NCI-H1417 treated with DMSO at 0.1 percent for 48 hours (cell line): ENCODE measurements at regions not wholly inside any gene's neighbourhood (a gene's known extent, or its start where the extent isn't known, plus 50 kb on each side); places are given as distances from the start of the nearest gene placed in this dataset.
"Not testable (repeated sequence)": the region's sequence is repeated elsewhere in the genome, so short reads cannot be mapped to it uniquely, and the experiment has no call there.

Experiments used
- DNase-seq: peaks from one replicate; lab custom pipeline; 2025; lab: John Stamatoyannopoulos, UW

DNA sequence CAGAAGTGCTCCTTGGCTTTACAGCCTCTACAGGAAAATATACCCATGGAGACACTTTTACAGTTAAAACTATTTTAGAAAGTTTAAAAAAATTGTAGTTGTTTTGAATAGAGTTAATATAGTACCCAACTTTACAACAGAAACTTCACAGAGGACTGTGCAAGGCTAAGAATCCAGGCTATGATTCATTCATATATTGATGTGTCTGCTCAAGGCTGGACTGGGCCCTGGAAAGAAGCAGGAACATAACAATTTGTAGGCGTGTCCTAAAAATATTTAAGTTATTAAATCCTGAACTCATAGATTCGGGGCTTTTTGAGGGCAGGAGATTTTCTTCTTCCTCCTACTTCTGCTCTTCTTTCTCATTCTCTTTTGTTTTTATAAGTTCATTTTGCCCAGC lies 291.5 kb upstream of the CCDC179 start:
- DNase-seq = no peak

DNA sequence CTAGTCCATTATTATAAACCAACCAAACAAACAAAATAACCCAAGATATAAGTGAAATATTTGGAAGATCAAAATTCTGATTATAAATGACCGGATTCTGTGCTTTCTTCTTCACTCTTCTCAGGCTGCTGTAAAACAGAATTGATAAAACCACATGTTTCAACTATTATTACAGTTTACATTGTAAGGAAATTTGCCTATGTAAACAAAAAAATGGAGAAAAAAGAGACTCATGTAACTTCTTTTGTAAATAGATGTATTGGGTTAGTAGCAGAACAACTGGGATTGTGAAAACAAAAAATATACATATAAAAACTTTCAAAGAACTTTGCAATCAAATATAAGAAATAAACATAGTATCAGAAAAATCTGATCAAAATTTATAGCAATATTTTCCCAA lies 295.2 kb upstream of the CCDC179 start:
- no peak for DNase-seq

GRCh38 chr11:23164022-23164421 lies 303.7 kb upstream of the CCDC179 start:
- no peak for DNase-seq

DNA sequence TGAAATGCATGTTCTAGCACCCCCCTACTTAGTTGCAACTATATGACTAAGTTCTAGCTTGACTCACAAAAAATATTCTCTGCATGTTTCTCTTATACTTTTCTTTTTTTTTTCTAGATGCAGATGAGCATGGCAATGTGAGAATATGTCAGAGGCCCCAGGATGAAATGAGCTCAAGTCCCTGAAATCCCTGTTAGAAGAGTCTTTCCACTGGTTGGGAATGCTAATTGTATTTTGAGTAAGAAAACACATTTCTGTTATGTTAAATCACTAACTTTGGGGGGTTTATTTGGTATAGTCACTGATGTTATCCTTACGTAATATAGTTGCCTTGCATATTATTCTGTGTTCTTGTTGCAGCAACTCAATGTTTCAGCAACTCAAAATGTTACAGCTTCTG lies 306.1 kb upstream of the CCDC179 start:
- no peak for DNase-seq

DNA sequence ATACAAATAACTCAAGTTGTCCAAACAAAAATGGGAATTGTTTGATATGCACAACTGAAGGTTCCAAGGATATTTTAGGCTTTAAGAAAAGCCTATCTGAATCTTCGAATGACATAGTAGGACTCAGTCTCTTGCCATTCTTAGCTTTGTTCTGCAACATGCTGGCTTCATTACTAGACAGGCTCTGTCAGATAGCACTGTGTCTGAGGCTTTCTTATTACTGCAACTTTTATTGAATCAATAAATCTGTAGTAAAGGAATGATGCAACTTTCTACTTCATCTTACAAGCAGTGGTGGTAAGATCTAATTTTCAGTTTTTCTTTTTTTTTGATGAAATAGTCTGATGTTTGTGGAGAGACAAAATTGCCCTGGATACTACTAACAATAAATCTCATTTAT lies 319.3 kb upstream of the CCDC179 start:
- DNase-seq = no peak

- DNase-seq = no peak
Observed at GRCh38 chr11:23181022-23181807, 320.9 kb upstream of the CCDC179 start.

DNA sequence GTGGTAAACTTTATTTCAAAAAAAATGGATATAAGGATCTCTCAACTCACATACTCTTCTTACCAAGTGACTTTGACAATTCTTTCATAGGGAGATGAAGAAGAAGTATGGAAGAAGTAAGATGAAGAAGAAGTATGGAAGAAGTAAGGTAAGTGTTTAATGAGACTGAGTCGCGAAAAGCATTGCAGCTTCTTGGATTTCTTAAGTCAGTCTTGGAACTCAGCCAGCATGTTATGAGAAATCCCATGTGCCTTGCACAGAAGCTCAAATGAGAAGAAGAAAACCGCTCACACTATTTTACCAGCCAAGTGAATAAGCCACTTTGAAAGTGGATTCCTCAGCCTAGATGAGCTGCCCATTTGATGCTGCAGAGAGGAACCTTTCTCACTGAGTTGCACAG lies 332.0 kb upstream of the CCDC179 start:
- no peak for DNase-seq

- DNase-seq = no peak
Observed at GRCh38 chr11:23201936-23202522, 341.8 kb upstream of the CCDC179 start.

DNA sequence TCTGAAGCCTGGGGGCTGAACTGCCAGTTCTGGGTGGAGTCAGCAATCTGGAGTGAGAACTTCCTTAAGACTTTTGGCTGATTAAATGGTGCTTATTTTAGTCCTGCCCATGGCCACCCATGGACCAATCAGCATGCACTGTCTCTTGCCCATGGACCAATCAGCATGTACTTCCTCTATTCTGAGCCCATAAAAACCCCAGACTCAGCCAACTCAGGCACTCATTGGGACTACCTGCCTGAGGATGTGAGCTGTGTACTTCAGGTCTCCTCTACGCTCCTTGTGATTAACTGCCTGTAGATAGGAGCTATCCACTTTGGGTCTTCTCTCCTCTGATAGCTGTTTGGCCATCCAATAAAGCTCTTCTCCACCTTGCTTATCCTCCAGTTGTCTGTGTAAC lies 342.3 kb upstream of the CCDC179 start:
- no peak for DNase-seq

DNA sequence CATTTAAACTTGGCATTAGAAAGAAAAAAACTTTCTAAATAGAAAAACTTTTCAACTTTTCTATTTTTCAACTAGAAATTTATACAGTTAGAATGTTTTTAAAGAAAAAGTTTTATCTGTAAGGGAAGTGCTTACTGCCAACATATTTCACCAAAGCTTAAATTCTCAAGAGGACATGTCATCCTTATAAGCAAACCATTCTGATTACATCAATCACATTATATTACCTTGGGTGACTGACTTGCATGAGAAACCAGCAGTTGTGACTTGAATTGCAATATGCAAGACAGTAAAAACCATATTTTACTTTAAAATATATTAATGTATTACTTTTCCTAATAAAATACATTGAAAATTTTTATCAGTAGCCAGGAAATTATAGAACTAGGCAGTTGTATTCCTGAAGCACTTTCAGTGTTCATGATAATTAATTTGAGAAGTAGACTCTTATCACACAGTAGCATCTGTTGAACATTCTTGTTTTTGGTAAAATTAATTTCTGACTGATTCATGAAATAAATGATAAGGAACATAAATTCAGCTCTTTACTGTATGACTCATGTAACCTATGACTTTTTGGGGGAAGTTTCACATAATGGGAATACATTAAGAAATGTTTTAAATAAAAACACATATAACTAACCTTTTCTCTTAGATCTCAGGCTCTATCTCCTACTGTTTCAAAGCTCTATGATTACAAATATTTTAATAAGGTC lies 345.0 kb upstream of the CCDC179 start:
- DNase-seq = no peak

DNA sequence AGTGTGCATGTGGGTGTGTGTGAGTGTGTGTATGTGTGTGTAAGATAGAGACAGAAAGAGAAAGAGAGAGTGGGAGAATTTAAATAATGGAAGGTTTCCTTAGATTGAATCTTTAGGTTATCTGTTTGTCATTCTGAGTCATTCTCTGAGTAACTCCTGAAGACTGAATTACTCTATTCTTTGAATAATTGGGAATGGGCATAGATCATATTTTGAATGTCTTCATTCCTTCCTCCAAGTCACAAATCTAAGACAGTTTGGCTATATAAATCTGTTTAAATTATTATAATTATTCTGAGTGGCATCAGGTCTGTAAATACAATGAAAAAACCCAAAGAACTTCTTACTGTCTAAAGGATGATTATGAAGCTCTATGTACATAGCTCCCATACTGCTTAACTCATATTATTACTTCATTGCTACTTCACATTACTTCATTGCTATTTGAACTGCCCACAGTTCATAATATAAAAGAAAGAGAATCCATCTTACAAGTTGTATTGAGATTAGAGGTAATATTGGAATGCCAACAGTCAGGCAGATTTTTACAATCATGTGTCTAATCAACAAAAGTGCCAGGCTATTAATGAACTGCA lies 346.6 kb upstream of the CCDC179 start:
- DNase-seq = no peak

DNA sequence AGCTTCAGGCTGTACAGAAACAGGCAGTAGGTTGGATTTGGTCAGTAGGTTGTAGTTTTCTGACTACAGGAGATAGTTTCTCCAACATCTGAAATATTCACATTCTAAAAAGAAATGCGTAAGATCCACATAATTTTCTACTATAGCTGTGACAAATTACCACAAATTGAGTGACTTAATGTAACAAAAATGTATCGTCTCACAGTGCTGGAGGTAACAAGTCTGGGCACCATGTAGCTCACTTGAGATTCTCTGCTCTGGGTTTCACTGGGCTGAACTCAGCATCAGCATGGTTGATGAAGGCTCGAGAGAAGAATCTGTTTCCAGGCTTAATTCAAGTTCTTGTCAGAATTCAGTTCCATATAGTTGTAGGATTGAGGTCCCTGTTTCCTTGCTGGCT lies 350.9 kb upstream of the CCDC179 start:
- no peak for DNase-seq

DNA sequence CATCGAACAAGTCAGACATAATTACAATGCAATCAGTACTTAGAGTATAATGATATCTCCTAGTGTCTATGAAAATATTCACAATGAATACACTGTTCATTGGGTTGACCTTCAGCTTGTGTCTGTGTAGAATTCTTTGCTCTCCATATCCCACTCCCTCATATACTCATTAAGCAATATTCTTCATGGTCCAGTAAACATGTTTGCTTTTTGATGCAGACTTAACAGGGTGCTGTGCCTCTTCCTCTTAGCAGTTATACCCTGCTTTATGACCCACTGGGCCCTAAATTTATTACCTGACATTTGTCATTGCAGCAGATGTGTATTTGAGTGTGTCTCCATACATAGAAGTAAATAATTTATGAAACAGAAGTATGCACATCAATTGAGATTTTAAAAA lies 352.5 kb upstream of the CCDC179 start:
- peak; percentile 53 for DNase-seq

DNA sequence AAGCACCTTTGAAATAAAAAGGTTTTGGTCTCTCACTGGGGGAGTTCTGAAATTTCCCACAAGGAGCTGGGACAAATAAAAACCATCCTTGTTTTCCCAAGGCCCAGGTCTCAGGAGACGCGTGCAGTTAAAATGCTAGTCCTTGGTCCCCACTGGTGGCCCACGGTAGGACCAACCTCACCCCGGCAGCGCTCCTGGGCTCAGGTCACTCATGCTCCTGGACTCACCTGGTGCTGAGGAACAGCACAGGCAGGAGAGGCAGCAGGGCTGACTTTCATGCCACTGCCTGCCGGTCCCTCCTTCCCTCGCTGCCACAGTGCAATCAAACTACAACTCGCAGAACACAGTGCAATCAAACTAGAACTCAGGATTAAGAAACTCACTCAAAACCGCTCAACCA lies 356.8 kb upstream of the CCDC179 start:
- DNase-seq = no peak

DNA sequence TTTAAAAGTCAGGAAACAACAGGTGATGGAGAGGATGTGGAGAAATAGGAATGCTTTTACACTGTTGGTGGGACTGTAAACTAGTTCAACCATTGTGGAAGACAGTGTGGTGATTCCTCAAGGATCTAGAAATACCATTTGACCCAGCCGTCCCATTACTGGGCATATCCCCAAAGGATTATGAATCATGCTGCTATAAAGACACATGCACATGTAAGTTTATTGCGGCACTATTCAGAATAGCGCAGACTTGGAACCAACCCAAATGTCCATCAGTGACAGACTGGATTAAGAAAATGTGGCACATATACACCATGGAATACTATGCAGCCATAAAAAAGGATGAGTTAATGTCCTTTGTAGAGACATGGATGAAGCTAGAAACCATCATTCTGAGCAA lies 359.8 kb upstream of the CCDC179 start:
- DNase-seq = not testable (repeated sequence)

DNA sequence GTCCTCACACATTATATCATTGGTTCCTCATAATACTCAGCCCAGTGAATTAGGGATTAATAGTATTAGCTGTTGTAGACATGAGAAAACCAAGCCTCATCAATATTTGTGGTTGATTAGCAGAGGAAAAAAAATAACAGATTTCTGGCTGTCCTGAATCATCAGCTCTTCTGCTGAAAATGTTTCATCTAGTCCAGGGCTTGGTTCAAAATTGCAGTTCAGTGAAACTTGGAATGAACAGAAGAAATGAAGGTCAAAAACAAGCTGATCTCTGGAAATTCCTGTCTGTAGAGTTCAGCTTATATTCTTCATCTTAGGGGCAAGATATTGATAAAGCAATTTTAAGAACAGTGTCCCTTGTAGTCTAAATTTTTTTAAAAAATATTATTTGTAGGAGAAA lies 361.1 kb upstream of the CCDC179 start:
- DNase-seq = no peak

DNA sequence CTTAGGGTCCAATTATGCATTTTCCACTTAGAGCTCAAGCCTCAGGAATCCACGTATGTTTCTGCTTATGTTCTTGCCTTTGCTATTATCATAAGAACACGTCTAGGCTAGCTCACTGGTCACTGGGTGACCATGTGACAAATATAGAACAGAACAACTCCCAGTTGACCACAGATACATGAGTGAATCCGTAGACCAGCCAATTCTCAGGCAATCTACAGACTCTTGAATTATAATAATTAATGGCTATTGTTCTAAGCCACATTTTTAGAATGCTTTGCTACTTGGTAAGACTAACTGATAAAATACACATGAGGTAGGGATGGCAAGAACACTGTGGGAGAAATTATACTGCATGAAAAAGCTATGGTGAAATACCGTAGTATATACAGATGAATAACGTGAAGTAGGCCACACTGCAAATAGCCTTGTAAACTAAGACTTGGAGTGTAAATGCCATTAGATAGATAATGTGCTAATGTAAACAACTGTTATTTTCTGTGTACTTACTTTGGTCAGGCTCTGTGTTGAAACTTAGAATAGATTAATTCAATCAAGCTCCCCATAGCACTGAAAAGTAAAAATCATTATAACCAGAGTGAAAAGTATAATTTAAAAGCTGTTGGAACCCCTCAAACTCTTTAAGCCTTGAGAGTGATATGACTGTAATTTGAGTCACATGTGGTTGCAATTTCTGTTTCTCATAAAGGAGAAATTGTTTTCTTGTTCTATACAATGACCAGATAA lies 366.2 kb upstream of the CCDC179 start:
- DNase-seq = no peak

- no peak for DNase-seq
Observed at GRCh38 chr11:23227078-23227445, 366.8 kb upstream of the CCDC179 start.

DNA sequence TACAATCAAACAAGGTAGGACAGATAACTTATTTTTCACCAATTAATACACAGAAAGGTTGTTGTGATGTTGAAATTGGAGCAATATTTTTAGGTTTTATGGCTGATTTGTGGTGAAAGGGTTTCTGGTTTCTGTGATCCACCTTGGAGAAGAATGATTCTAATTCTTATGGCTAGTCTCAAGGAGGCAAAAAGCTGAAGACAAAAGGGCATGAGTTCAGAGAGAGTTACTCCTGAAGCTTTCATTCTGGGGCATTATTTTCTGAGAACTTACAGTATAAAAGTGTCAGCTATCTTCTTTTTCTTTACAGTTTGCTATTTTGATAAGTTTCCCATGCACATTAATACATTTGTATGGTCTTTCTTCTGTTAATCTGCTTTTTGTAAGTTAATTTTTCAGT lies 372.4 kb upstream of the CCDC179 start:
- DNase-seq = no peak

- no peak for DNase-seq
Observed at GRCh38 chr11:23233075-23233474, 372.8 kb upstream of the CCDC179 start.

GRCh38 chr11:23236826-23237555 lies 376.7 kb upstream of the CCDC179 start:
- no peak for DNase-seq

GRCh38 chr11:23252426-23252825 lies 392.2 kb upstream of the CCDC179 start:
- DNase-seq = no peak
